ENCODE measurements at regions not wholly inside any gene's neighbourhood (a gene's known extent, or its start where the extent isn't known, plus 50 kb on each side); places are given as distances from the start of the nearest gene placed in this dataset.

DNA sequence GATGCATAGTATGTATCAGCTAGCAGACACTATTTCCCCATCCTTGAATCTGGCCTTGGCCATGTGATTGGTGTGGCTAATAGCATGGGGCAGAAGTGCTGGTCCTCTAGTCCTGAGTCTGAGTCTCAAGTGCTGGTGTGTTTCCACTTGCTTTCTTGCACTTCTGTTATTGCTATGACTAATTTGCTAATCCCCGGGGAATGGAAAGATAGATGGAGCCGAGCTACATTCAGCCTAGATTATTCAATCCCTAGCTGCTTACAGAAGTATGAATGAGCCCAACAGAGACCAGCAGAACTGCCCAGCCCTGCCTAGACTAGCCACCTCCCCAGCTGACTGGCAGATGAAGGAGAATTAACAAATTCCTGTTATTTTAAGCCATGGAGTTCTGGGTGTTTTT lies 53.2 kb upstream of the SYPL1 start:
- DNase-seq (ENCODE audit: low spot score) = no peak

DNA sequence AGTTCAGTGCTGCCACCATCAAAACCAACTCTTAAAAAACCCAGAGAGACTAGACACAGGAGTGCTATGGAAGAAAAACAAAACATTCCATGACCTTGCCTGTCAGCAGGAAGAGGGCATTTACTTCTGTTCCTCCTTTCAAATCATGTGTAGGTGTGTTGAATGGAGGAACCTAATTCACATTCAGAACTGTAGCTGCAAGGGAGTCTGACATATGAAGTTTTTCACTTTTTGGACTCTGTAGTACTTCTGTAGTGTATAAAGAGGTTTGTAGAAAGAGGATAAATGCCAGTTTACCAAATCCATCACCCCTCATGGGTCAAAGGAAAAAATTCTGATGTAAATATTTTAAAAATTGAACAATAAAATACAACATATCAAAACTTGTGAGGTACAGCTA lies 51.1 kb upstream of the SYPL1 start:
- TF ChIP-seq, protein P1, sequence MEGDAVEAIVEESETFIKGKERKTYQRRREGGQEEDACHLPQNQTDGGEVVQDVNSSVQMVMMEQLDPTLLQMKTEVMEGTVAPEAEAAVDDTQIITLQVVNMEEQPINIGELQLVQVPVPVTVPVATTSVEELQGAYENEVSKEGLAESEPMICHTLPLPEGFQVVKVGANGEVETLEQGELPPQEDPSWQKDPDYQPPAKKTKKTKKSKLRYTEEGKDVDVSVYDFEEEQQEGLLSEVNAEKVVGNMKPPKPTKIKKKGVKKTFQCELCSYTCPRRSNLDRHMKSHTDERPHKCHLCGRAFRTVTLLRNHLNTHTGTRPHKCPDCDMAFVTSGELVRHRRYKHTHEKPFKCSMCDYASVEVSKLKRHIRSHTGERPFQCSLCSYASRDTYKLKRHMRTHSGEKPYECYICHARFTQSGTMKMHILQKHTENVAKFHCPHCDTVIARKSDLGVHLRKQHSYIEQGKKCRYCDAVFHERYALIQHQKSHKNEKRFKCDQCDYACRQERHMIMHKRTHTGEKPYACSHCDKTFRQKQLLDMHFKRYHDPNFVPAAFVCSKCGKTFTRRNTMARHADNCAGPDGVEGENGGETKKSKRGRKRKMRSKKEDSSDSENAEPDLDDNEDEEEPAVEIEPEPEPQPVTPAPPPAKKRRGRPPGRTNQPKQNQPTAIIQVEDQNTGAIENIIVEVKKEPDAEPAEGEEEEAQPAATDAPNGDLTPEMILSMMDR (IDR thresholded peaks at IDR 0.05; ENCODE audit: extremely low read depth, missing control alignments) = no peak
- no peak for DNase-seq (ENCODE audit: low spot score)

More for the DNA sequence above, 53.2 kb upstream of the SYPL1 start:
- TF ChIP-seq, protein P1 (IDR thresholded peaks at IDR 0.05; ENCODE audit: extremely low read depth, missing control alignments) = no peak

All from GM20000 (cell line).